ENCODE measurements at regions not wholly inside any gene's neighbourhood (a gene's known extent, or its start where the extent isn't known, plus 50 kb on each side); places are given as distances from the start of the nearest gene placed in this dataset.
"Not testable (repeated sequence)": the region's sequence is repeated elsewhere in the genome, so short reads cannot be mapped to it uniquely, and the experiment has no call there.

- DNase-seq = no peak
Observed at GRCh38 chr13:44024167-44024845, 144.6 kb downstream of the LACC1 start.

DNA sequence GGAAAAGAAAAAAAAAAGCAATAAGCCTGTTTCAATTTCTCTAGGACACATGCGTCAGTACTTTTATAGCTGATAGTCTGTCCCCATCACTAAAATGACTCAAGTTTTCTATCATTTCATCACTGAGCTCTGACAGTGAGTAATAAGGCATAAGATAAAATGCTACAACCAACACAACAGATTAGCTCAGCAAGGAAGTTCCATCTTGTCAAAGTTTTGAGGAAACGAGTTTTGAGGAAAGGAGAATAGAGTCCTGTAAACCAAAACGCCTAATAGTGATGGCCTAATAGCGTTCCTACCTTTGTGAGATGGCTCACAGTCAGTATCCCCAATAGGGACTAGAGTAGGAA is 145.1 kb downstream of the LACC1 start:
- DNase-seq = no peak

DNA sequence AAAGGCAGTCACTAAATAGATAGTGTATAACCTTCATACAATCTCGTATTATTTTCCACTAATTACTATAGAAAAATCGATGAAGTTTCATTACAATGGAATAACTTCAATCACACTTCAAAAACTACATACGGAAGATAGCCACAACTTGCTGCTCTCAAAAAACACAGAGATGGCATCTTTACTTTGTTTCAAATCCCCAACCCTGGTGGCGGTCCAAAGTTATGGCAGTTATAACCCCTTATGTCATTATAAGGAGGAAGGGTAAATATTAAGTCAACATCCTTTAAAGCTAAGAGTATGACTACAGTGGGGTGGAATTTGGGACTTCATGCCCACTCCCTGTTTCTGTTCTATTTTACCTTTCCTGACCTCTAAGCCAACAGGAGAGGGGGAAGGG is 146.5 kb downstream of the LACC1 start:
- DNase-seq = no peak

GRCh38 chr13:44028734-44029133 is 149.0 kb downstream of the LACC1 start:
- DNase-seq = no peak

- DNase-seq = no peak
Observed at GRCh38 chr13:44030615-44031014, 150.9 kb downstream of the LACC1 start.

DNA sequence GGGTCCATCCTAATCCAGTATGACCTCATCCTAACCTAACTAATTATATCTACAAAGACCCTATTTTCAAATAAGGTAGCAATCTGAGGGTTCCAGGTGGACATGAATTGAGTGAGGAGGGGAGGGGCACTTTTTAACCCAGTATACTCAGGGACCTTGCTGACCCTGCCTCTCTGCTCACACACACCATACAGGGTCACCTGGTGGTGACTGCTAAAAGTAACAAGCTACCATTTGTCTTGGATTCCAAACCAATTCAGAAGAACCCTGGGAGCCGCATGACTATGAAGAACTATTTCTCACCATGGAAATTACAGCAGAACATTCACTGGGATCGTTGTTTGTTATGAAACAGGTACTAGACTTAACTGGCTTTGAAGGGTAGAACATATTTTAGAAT is 151.9 kb downstream of the LACC1 start:
- DNase-seq = no peak

GRCh38 chr13:44032802-44033201 is 153.1 kb downstream of the LACC1 start:
- DNase-seq = no peak

- DNase-seq = no peak
Observed at GRCh38 chr13:44035400-44035799, 155.7 kb downstream of the LACC1 start.

- no peak for DNase-seq
Observed at GRCh38 chr13:44040070-44040817, 160.5 kb downstream of the LACC1 start.

DNA sequence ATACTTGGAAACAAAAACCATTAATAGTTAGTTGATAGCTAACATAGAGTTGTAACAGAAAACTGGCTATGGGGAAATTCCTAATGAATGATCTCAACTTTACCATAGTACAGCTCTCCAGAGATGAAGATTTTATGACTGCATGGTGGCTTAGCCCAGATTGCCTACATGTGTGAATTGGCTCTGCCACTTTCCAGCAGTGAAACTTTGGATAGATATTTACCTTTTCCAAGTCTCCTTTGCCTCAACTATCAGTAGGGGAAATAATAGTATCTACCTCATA is 161.1 kb downstream of the LACC1 start:
- DNase-seq = no peak

- no peak for DNase-seq
Observed at GRCh38 chr13:44044547-44045179, 165.0 kb downstream of the LACC1 start.

DNA sequence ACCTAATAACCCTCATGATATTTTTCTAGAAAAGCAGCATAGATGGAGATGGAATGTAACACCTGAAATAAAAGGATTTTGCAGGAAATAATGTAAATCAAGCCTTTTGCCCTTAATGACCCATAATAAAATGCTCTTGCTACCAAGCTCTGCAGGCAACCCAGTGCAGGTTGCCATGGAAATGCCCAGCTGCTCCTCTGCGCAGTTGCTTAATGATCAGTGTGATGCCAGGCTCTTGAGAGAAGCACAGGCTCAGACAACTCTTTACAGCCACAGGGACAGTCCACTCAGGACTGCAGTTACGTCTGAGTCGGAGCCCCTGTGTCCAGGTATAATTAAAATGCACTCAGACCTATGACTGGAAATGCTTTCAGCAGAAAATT is 165.5 kb downstream of the LACC1 start:
- no peak for DNase-seq

DNA sequence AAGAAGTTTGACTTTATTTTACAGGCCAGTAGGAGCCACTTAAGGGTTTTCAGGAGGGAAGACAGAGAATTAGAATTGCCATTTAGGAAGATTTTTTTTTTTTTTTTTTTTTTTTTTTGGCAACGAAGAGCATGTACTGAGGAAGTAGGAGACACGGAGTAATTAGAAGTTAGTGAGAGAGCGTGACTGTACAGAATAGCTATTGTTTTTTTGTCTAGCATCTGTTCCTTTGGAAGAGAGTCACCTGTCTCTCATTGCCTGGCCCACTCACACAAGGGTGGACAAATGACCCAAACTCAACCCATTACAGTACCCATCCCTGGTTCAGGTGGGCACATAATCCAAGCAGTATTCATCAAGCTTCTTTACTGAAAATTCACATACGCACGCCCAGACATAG is 166.7 kb downstream of the LACC1 start:
- no peak for DNase-seq

DNA sequence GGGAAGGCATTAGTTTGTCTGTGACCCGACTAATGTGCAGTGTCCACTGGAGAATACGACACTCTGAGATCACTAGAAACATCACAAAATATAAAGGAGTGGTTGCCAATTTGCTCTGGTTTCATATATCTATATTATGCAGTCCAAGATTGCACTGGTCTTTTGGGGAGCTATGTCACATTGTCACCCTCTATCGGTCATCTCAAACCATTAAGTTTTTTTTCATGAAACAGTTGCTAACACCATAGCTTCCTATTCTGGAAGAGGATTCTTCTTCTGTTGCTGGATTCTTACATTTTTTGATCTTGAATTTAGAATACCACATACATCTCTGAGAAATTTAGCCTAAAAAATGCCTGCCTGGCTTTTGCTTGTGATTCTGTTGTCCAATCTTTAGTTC is 168.6 kb downstream of the LACC1 start:
- no peak for DNase-seq

- no peak for DNase-seq
Observed at GRCh38 chr13:44049081-44049945, 169.6 kb downstream of the LACC1 start.

DNA sequence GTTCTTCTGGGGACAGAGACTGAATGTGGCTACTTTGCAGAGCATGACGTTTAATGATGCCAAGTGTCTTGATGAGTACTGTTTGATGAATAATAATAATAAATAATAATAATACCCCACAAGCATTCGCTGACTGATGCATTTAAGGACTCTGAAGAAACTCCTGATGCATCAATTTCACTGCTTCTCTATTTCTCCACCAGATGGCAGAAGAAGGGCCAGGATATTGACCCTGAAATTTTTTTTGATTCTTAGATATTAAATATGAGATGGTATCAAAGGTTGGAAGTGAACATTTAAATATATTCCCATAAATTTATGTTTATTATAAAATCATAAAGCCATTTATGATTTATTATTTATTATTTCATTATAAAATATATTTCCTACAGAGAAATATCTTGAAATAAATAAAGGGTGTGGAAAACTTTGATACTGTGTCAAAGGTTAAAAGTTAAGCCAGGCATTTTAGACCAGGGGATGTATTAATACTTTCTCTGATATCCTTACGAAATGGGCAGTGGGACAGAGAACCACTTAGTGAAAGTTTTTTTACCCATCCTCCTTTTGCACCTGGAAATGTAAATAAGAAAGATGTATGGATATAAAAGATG is 170.9 kb downstream of the LACC1 start:
- no peak for DNase-seq

DNA sequence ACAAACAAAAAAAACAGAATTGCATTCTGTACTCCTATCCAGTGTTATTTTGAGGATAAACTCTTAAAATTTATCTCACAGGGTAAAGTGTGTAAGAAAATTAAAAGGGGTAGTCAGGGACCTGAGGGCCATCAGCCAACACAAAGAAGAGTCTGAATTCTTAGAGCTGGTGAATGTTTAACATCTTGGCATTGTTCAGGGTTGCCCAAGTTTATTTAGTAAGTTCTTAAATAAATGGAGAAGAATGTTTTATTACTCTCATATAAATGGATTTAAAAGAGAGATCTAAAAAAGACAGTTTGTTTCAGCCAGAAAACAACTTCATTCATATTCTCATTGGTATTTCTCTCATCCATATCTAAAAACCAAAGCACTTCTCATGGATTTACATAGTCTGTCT is 171.7 kb downstream of the LACC1 start:
- DNase-seq = no peak

GRCh38 chr13:44051918-44052675 is 172.4 kb downstream of the LACC1 start:
- DNase-seq = no peak

- no peak for DNase-seq
Observed at GRCh38 chr13:44052780-44053184, 173.1 kb downstream of the LACC1 start.

- no peak for DNase-seq
Observed at GRCh38 chr13:44053208-44053607, 173.5 kb downstream of the LACC1 start.

- no peak for DNase-seq
Observed at GRCh38 chr13:44054525-44054924, 174.8 kb downstream of the LACC1 start.

DNA sequence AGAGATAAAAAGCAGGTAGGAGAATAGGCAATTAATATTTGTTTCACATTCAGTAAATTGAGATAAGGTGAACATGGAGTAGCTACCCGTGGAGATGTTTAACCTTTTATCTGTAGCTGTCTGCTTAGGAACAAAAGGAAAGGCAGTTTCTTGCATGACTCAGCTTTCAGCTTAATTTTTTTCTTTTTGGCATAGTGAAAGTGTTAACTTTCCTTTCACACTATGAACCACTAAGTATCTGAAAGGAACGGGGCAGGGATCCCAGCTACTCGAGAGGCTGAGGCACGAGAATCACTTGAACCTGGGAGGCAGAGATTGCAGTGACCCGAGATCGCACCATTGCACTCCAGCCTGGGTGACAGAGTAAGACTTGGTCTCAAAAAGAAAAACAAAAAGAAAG is 176.0 kb downstream of the LACC1 start:
- DNase-seq = not testable (repeated sequence)
